ENCODE measurements at regions not wholly inside any gene's neighbourhood (a gene's known extent, or its start where the extent isn't known, plus 50 kb on each side); places are given as distances from the start of the nearest gene placed in this dataset.

- TF ChIP-seq CTCF (IDR thresholded peaks at IDR 0.05; ENCODE audit: insufficient read depth, low read depth, low read length, missing control alignments) = no peak
- peak; percentile 74 for DNase-seq (ENCODE audit: low read depth)
- H3K4me3 ChIP-seq (ENCODE audit: low read length) = no peak overlapping the region
Measured at GRCh38 chr12:87160848-87161601, 868.2 kb downstream of the C12orf50 start.

GRCh38 chr12:87157791-87158190 lies 871.4 kb downstream of the C12orf50 start:
- TF ChIP-seq CTCF (IDR thresholded peaks at IDR 0.05; ENCODE audit: insufficient read depth, low read depth, low read length, missing control alignments) = no peak
- no peak overlapping the region for H3K4me3 ChIP-seq (ENCODE audit: low read length)
- peak; percentile 93 for DNase-seq (ENCODE audit: low read depth)

- TF ChIP-seq CTCF (IDR thresholded peaks at IDR 0.05; ENCODE audit: insufficient read depth, low read depth, low read length, missing control alignments) = no peak
- no peak overlapping the region for H3K4me3 ChIP-seq (ENCODE audit: low read length)
- peak; percentile 58 for DNase-seq (ENCODE audit: low read depth)
Measured at GRCh38 chr12:87155621-87156020, 873.6 kb downstream of the C12orf50 start.

- DNase-seq (ENCODE audit: low read depth) = no peak
- no peak overlapping the region for H3K4me3 ChIP-seq (ENCODE audit: low read length)
- no peak for TF ChIP-seq CTCF (IDR thresholded peaks at IDR 0.05; ENCODE audit: insufficient read depth, low read depth, low read length, missing control alignments)
Measured at GRCh38 chr12:87152841-87153528, 876.2 kb downstream of the C12orf50 start.

GRCh38 chr12:87152075-87152474 lies 877.1 kb downstream of the C12orf50 start:
- no peak overlapping the region for H3K4me3 ChIP-seq (ENCODE audit: low read length)
- TF ChIP-seq CTCF (IDR thresholded peaks at IDR 0.05; ENCODE audit: insufficient read depth, low read depth, low read length, missing control alignments) = no peak
- peak; percentile 35 for DNase-seq (ENCODE audit: low read depth)

- peak; percentile 53 for DNase-seq (ENCODE audit: low read depth)
- no peak overlapping the region for H3K4me3 ChIP-seq (ENCODE audit: low read length)
- TF ChIP-seq CTCF (IDR thresholded peaks at IDR 0.05; ENCODE audit: insufficient read depth, low read depth, low read length, missing control alignments) = no peak
Measured at GRCh38 chr12:87150969-87151662, 878.1 kb downstream of the C12orf50 start.
